Ishikawa (cell line): ENCODE measurements at regions not wholly inside any gene's neighbourhood (a gene's known extent, or its start where the extent isn't known, plus 50 kb on each side); places are given as distances from the start of the nearest gene placed in this dataset.

Source experiments
- TCF12 ChIP-seq: IDR thresholded peaks from 2 replicates; pipeline ENCODE4 v1.6.1; 2012; ENCODE audit warnings: low read depth
- ZBTB7A ChIP-seq: IDR thresholded peaks from 2 replicates; pipeline ENCODE4 v1.6.1; 2012; ENCODE audit warnings: low read depth
- TF ChIP-seq, protein P1 (sequence below): IDR thresholded peaks from 2 replicates; pipeline ENCODE4 v1.6.1; 2012

- TF ChIP-seq ZBTB7A (no peak), TCF12 (no peak)
- TF ChIP-seq, protein P1, sequence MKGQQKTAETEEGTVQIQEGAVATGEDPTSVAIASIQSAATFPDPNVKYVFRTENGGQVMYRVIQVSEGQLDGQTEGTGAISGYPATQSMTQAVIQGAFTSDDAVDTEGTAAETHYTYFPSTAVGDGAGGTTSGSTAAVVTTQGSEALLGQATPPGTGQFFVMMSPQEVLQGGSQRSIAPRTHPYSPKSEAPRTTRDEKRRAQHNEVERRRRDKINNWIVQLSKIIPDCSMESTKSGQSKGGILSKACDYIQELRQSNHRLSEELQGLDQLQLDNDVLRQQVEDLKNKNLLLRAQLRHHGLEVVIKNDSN = no peak
Observed at GRCh38 chr7:131797841-131798240, 241.4 kb upstream of the PODXL start.
